Body of pancreas (tissue), 4 donors: ENCODE measurements at regions not wholly inside any gene's neighbourhood (a gene's known extent, or its start where the extent isn't known, plus 50 kb on each side); places are given as distances from the start of the nearest gene placed in this dataset.

Source experiments
- POLR2A ChIP-seq, 3 donors: fragments of 450-650 bp; IDR thresholded peaks; one replicate each; pipeline ENCODE4 v1.6.1; 2016; ENCODE audit warnings: antibody characterized with exemption in 3 of 3, mild to moderate bottlenecking in 2 of 3
- TF ChIP-seq, protein P1 (sequence below), 7 experiments: fragments of 450-650 bp in 4 of 7; fragments of 200-600 bp in 3 of 7; sonication (generic) in 3 of 7; IDR thresholded peaks; one replicate each; pipeline ENCODE4 v1.5.1; 2016 to 2019; ENCODE audit warnings: antibody characterized with exemption in 7 of 7

DNA sequence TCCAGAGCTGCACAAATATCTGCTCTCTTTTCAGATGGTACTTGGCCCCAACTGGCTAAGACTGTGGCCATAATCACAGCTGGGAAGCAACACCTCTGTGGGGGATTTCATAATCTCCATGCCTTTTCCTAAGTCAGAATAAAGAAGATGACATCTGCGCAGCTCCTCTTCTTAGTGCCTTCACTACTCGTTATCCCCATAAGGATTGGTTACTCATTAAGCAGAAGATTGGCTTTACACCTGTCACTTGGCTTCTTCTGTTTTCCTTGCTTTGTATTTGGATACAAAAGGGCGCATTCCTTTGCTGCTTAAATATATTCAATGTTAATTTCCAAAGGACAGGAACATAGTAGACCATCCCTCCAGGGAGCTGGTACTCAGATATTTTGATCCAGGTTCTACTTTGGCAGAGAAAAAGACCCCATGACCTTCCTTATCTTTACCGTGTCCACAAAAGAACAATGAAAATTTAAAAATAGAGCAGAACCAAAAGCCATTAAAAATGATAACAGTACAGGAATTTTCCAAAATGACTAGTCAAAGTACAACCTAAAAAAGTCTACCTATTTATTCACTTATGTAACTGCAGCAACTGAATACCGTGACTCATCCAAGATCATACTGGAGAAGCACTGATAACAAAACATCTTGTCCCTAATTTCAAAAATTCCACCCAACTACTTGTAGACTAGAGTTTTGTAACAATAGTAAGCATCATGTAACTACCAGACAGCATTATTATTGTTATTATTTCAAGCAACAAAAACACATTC, 352.3 kb upstream of the TMPO start:
- TF ChIP-seq, protein P1, sequence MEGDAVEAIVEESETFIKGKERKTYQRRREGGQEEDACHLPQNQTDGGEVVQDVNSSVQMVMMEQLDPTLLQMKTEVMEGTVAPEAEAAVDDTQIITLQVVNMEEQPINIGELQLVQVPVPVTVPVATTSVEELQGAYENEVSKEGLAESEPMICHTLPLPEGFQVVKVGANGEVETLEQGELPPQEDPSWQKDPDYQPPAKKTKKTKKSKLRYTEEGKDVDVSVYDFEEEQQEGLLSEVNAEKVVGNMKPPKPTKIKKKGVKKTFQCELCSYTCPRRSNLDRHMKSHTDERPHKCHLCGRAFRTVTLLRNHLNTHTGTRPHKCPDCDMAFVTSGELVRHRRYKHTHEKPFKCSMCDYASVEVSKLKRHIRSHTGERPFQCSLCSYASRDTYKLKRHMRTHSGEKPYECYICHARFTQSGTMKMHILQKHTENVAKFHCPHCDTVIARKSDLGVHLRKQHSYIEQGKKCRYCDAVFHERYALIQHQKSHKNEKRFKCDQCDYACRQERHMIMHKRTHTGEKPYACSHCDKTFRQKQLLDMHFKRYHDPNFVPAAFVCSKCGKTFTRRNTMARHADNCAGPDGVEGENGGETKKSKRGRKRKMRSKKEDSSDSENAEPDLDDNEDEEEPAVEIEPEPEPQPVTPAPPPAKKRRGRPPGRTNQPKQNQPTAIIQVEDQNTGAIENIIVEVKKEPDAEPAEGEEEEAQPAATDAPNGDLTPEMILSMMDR (IDR thresholded peaks at IDR 0.05), result no peak
- TF ChIP-seq POLR2A (IDR thresholded peaks at IDR 0.05), result no peak
